ENCODE measurements at regions not wholly inside any gene's neighbourhood (a gene's known extent, or its start where the extent isn't known, plus 50 kb on each side); places are given as distances from the start of the nearest gene placed in this dataset.

- no peak overlapping the region for H3K27ac ChIP-seq (ENCODE audit: low read depth, low read length)
- no peak overlapping the region for H3K4me3 ChIP-seq (ENCODE audit: low read depth, low read length)
- ChIA-PET CTCF (no interaction called here), POLR2A (no interaction called here)
- peaks cover 26% of the 10 kb centered on the region for H3K9me3 ChIP-seq (ENCODE audit: control insufficient read depth, insufficient read depth, low read length)
- no peaks in the 10 kb centered on the region for H3K27me3 ChIP-seq (ENCODE audit: control insufficient read depth, insufficient read depth, low read length)
- no peak for TF ChIP-seq CTCF (IDR thresholded peaks at IDR 0.05; ENCODE audit: low read depth, low read length)
- no peak for DNase-seq (ENCODE audit: low read depth, low spot score)
Observed at GRCh38 chr13:111844222-111844671, 222.7 kb upstream of the SOX1 start.

- H3K27ac ChIP-seq (ENCODE audit: low read depth, low read length) = no peak overlapping the region
- no peak for TF ChIP-seq CTCF (IDR thresholded peaks at IDR 0.05; ENCODE audit: low read depth, low read length)
- DNase-seq (ENCODE audit: low read depth, low spot score) = no peak
- H3K9me3 ChIP-seq (ENCODE audit: control insufficient read depth, insufficient read depth, low read length) = peaks cover 28% of the 10 kb centered on the region
- POLR2A ChIA-PET = no interaction called here
- no peaks in the 10 kb centered on the region for H3K27me3 ChIP-seq (ENCODE audit: control insufficient read depth, insufficient read depth, low read length)
- H3K4me3 ChIP-seq (ENCODE audit: low read depth, low read length) = no peak overlapping the region
- CTCF ChIA-PET = no interaction called here
Observed at GRCh38 chr13:111844682-111845081, 222.3 kb upstream of the SOX1 start.

- POLR2A ChIA-PET = no interaction called here
- no peak for TF ChIP-seq CTCF (IDR thresholded peaks at IDR 0.05; ENCODE audit: low read depth, low read length)
- H3K27ac ChIP-seq (ENCODE audit: low read depth, low read length) = no peak overlapping the region
- H3K4me3 ChIP-seq (ENCODE audit: low read depth, low read length) = no peak overlapping the region
- DNase-seq (ENCODE audit: low read depth, low spot score) = no peak
- CTCF ChIA-PET = no interaction called here
- H3K9me3 ChIP-seq (ENCODE audit: control insufficient read depth, insufficient read depth, low read length) = peaks cover 38% of the 10 kb centered on the region
- no peaks in the 10 kb centered on the region for H3K27me3 ChIP-seq (ENCODE audit: control insufficient read depth, insufficient read depth, low read length)
Observed at GRCh38 chr13:111845621-111846351, 221.2 kb upstream of the SOX1 start.

- DNase-seq (ENCODE audit: low read depth, low spot score) = no peak
- Histone ChIP-seq H3K27ac (ENCODE audit: low read depth, low read length) (no peak overlapping the region), H3K4me3 (ENCODE audit: low read depth, low read length) (no peak overlapping the region), H3K9me3 (ENCODE audit: control insufficient read depth, insufficient read depth, low read length) (peaks cover 38% of the 10 kb centered on the region), H3K27me3 (ENCODE audit: control insufficient read depth, insufficient read depth, low read length) (no peaks in the 10 kb centered on the region)
- POLR2A ChIA-PET = no interaction called here
- CTCF ChIA-PET = no interaction called here
- no peak for TF ChIP-seq CTCF (IDR thresholded peaks at IDR 0.05; ENCODE audit: low read depth, low read length)
Observed at GRCh38 chr13:111846391-111847159, 220.4 kb upstream of the SOX1 start.

GRCh38 chr13:111847964-111848363 is 219.0 kb upstream of the SOX1 start:
- Histone ChIP-seq H3K27me3 (ENCODE audit: control insufficient read depth, insufficient read depth, low read length) (no peaks in the 10 kb centered on the region), H3K4me3 (ENCODE audit: low read depth, low read length) (no peak overlapping the region), H3K27ac (ENCODE audit: low read depth, low read length) (no peak overlapping the region), H3K9me3 (ENCODE audit: control insufficient read depth, insufficient read depth, low read length) (peaks cover 51% of the 10 kb centered on the region)
- CTCF ChIA-PET = no interaction called here
- TF ChIP-seq CTCF (IDR thresholded peaks at IDR 0.05; ENCODE audit: low read depth, low read length) = no peak
- no peak for DNase-seq (ENCODE audit: low read depth, low spot score)
- POLR2A ChIA-PET = no interaction called here
